ENCODE measurements at regions not wholly inside any gene's neighbourhood (a gene's known extent, or its start where the extent isn't known, plus 50 kb on each side); places are given as distances from the start of the nearest gene placed in this dataset.
"Not testable (repeated sequence)": the region's sequence is repeated elsewhere in the genome, so short reads cannot be mapped to it uniquely, and the experiment has no call there.

GRCh38 chr6:8181951-8182845, 79.8 kb upstream of the EEF1E1 start:
- DNase-seq (ENCODE audit: insufficient read length, low spot score): no peak
- FAIRE-seq: no peak

GRCh38 chr6:8181160-8181881, 79.0 kb upstream of the EEF1E1 start:
- FAIRE-seq: peak; percentile 28
- no peak for DNase-seq (ENCODE audit: insufficient read length, low spot score)

- FAIRE-seq (no peak), DNase-seq (ENCODE audit: insufficient read length, low spot score) (no peak)
Measured at GRCh38 chr6:8180327-8181159, 78.2 kb upstream of the EEF1E1 start.

- FAIRE-seq (no peak), DNase-seq (ENCODE audit: insufficient read length, low spot score) (no peak)
Measured at GRCh38 chr6:8177721-8178120, 75.4 kb upstream of the EEF1E1 start.

GRCh38 chr6:8175046-8175777, 72.9 kb upstream of the EEF1E1 start:
- FAIRE-seq: no peak
- no peak for DNase-seq (ENCODE audit: insufficient read length, low spot score)

GRCh38 chr6:8174571-8174970, 72.2 kb upstream of the EEF1E1 start:
- DNase-seq (ENCODE audit: insufficient read length, low spot score) (no peak), FAIRE-seq (no peak)

- FAIRE-seq (no peak), DNase-seq (ENCODE audit: insufficient read length, low spot score) (no peak)
Measured at GRCh38 chr6:8172530-8172929, 70.2 kb upstream of the EEF1E1 start.

GRCh38 chr6:8170754-8171153, 68.4 kb upstream of the EEF1E1 start:
- FAIRE-seq (no peak), DNase-seq (ENCODE audit: insufficient read length, low spot score) (no peak)

- no peak for FAIRE-seq
- DNase-seq (ENCODE audit: insufficient read length, low spot score): no peak
Measured at GRCh38 chr6:8170245-8170644, 67.9 kb upstream of the EEF1E1 start.

GRCh38 chr6:8166156-8166555, 63.8 kb upstream of the EEF1E1 start:
- FAIRE-seq (no peak), DNase-seq (ENCODE audit: insufficient read length, low spot score) (no peak)

GRCh38 chr6:8165008-8165407, 62.7 kb upstream of the EEF1E1 start:
- FAIRE-seq; DNase-seq (ENCODE audit: insufficient read length, low spot score): not testable (repeated sequence)

GRCh38 chr6:8164281-8164680, 61.9 kb upstream of the EEF1E1 start:
- not testable (repeated sequence) for FAIRE-seq; DNase-seq (ENCODE audit: insufficient read length, low spot score)

GRCh38 chr6:8159966-8160365, 57.6 kb upstream of the EEF1E1 start:
- no peak for DNase-seq (ENCODE audit: insufficient read length, low spot score)
- FAIRE-seq: no peak

GRCh38 chr6:8157839-8158238, 55.5 kb upstream of the EEF1E1 start:
- no peak for FAIRE-seq

GRCh38 chr6:8155259-8156012, 53.1 kb upstream of the EEF1E1 start:
- no peak for FAIRE-seq

More at GRCh38 chr6:8157839-8158238, 55.5 kb upstream of the EEF1E1 start:
- no peak for DNase-seq (ENCODE audit: insufficient read length, low spot score)

More at GRCh38 chr6:8155259-8156012, 53.1 kb upstream of the EEF1E1 start:
- DNase-seq (ENCODE audit: insufficient read length, low spot score): no peak

All from GM19239 (cell line).